ENCODE measurements at regions not wholly inside any gene's neighbourhood (a gene's known extent, or its start where the extent isn't known, plus 50 kb on each side); places are given as distances from the start of the nearest gene placed in this dataset.
"Not testable (repeated sequence)": the region's sequence is repeated elsewhere in the genome, so short reads cannot be mapped to it uniquely, and the experiment has no call there.

- H3K4me3 ChIP-seq (ENCODE audit: control insufficient read depth, low read depth, low read length), result no peak overlapping the region
- DNase-seq (ENCODE audit: low read depth), result no peak
- TF ChIP-seq CTCF (IDR thresholded peaks at IDR 0.05; ENCODE audit: control insufficient read depth, insufficient read depth, low read depth, low read length, missing control alignments), result no peak
Observed at GRCh38 chr7:25595996-25596395, 367.7 kb upstream of the NPVF start.

- no peak for TF ChIP-seq CTCF (IDR thresholded peaks at IDR 0.05; ENCODE audit: control insufficient read depth, insufficient read depth, low read depth, low read length, missing control alignments)
- no peak for DNase-seq (ENCODE audit: low read depth)
- no peak overlapping the region for H3K4me3 ChIP-seq (ENCODE audit: control insufficient read depth, low read depth, low read length)
Observed at GRCh38 chr7:25596443-25596842, 368.2 kb upstream of the NPVF start.

- no peak for DNase-seq (ENCODE audit: low read depth)
- no peak for TF ChIP-seq CTCF (IDR thresholded peaks at IDR 0.05; ENCODE audit: control insufficient read depth, insufficient read depth, low read depth, low read length, missing control alignments)
- no peak overlapping the region for H3K4me3 ChIP-seq (ENCODE audit: control insufficient read depth, low read depth, low read length)
Observed at GRCh38 chr7:25597946-25598345, 369.7 kb upstream of the NPVF start.

GRCh38 chr7:25598765-25599164 is 370.5 kb upstream of the NPVF start:
- no peak for TF ChIP-seq CTCF (IDR thresholded peaks at IDR 0.05; ENCODE audit: control insufficient read depth, insufficient read depth, low read depth, low read length, missing control alignments)
- no peak overlapping the region for H3K4me3 ChIP-seq (ENCODE audit: control insufficient read depth, low read depth, low read length)
- DNase-seq (ENCODE audit: low read depth), result no peak

- no peak overlapping the region for H3K4me3 ChIP-seq (ENCODE audit: control insufficient read depth, low read depth, low read length)
- DNase-seq (ENCODE audit: low read depth), result no peak
- no peak for TF ChIP-seq CTCF (IDR thresholded peaks at IDR 0.05; ENCODE audit: control insufficient read depth, insufficient read depth, low read depth, low read length, missing control alignments)
Observed at GRCh38 chr7:25600262-25600920, 372.1 kb upstream of the NPVF start.

- H3K4me3 ChIP-seq (ENCODE audit: control insufficient read depth, low read depth, low read length); DNase-seq (ENCODE audit: low read depth): not testable (repeated sequence)
Observed at GRCh38 chr7:25602730-25603426, 374.6 kb upstream of the NPVF start.

- DNase-seq (ENCODE audit: low read depth); H3K4me3 ChIP-seq (ENCODE audit: control insufficient read depth, low read depth, low read length): not testable (repeated sequence)
Observed at GRCh38 chr7:25603427-25603740, 375.1 kb upstream of the NPVF start.

GRCh38 chr7:25611196-25611595 is 382.9 kb upstream of the NPVF start:
- H3K4me3 ChIP-seq (ENCODE audit: control insufficient read depth, low read depth, low read length), result no peak overlapping the region
- no peak for TF ChIP-seq CTCF (IDR thresholded peaks at IDR 0.05; ENCODE audit: control insufficient read depth, insufficient read depth, low read depth, low read length, missing control alignments)
- no peak for DNase-seq (ENCODE audit: low read depth)
